Left kidney (tissue), 1 donor: ENCODE measurements at regions not wholly inside any gene's neighbourhood (a gene's known extent, or its start where the extent isn't known, plus 50 kb on each side); places are given as distances from the start of the nearest gene placed in this dataset.

Experiments used
- DNase-seq: peaks from one replicate; pipeline ENCODE4 v3.0.0-alpha.2; 2013

- DNase-seq, result no peak
Observed at GRCh38 chr3:96719921-96720320, 94.5 kb upstream of the EPHA6 start.

GRCh38 chr3:96731031-96731430 lies 83.4 kb upstream of the EPHA6 start:
- DNase-seq, result no peak

- DNase-seq, result no peak
Observed at GRCh38 chr3:96734273-96735009, 80.0 kb upstream of the EPHA6 start.

GRCh38 chr3:96748139-96748538 lies 66.3 kb upstream of the EPHA6 start:
- no peak for DNase-seq

GRCh38 chr3:96750094-96750767 lies 64.2 kb upstream of the EPHA6 start:
- no peak for DNase-seq

GRCh38 chr3:96753124-96753523 lies 61.3 kb upstream of the EPHA6 start:
- no peak for DNase-seq

- no peak for DNase-seq
Observed at GRCh38 chr3:96754128-96754527, 60.3 kb upstream of the EPHA6 start.

- no peak for DNase-seq
Observed at GRCh38 chr3:96755519-96755918, 58.9 kb upstream of the EPHA6 start.

- no peak for DNase-seq
Observed at GRCh38 chr3:96756516-96756915, 57.9 kb upstream of the EPHA6 start.

- no peak for DNase-seq
Observed at GRCh38 chr3:96760956-96761355, 53.4 kb upstream of the EPHA6 start.
